GM10248 (cell line): ENCODE measurements at regions not wholly inside any gene's neighbourhood (a gene's known extent, or its start where the extent isn't known, plus 50 kb on each side); places are given as distances from the start of the nearest gene placed in this dataset.

Source experiments
- CTCF ChIA-PET: fragments of 300-600 bp; sonication (Branson Sonifier 250); formaldehyde crosslinking; extraction: SDS; loops from one replicate; lab custom pipeline; 2021; ENCODE audit warnings: antibody characterized with exemption; lab: Yijun Ruan, JAX
- POLR2A ChIA-PET: fragments of 350-650 bp; sonication (Branson Sonifier 250); formaldehyde crosslinking; extraction: SDS; loops from one replicate; lab custom pipeline; 2020; ENCODE audit warnings: antibody characterized with exemption; lab: Yijun Ruan, JAX
- DNase-seq: peaks from one replicate; pipeline ENCODE4 v3.0.0; 2012; ENCODE audit errors: extremely low spot score
- TF ChIP-seq, protein P1 (sequence below): IDR thresholded peaks from 2 replicates; pipeline ENCODE4 v1.5.1; 2012; ENCODE audit warnings: mild to moderate bottlenecking, low read depth; ENCODE audit errors: extremely low read depth, missing control alignments, control extremely low read depth

- POLR2A ChIA-PET: no interaction called here
These were observed 170.4 kb downstream of the SALL1 start for GRCh38 chr16:50980666-50981065.

DNA sequence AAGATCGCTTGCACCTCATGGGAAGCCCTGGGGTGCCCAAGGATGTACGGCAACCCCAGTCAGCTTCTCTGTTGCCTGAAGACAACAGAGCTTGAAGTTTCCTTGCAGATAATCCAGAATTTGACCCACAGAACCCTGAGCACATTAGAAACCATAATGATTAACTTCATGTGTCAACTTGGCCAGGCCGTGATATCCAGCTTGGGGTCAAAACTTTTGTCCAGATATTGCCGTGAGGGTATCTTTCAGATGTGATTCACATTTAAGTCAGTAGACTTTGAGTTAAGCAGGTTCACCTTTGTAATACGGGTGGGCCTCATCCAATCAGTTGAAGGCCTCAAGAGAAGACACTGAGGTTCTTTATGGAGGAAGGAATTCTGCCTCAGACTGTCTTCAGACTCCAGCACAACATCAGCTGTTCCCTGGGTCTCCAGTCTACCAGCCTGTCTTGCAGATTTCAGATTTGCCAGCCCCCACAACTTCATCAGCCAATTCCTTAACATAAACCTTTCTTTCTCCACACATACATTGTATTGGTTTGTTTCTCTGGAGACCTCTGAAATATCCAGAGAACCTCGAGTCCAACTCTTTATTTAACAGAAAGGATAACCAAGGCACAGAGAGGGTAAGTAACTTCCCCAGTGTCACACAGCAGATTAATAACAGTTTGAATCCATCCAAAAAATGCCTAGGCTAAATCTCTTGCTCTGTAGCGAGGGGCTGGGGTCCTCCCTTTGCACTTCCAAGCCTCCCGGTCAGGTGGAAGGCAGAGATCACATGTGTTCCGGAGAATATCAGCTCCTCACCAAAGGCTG is 171.1 kb downstream of the SALL1 start:
- ChIA-PET POLR2A (no interaction called here), CTCF (interaction anchor here (0.7 kb wide), 1 partner anchor 12 kb away, joined by 3 read pairs; no protein-coding TSS in a partner anchor)
- DNase-seq: no peak
- TF ChIP-seq, protein P1, sequence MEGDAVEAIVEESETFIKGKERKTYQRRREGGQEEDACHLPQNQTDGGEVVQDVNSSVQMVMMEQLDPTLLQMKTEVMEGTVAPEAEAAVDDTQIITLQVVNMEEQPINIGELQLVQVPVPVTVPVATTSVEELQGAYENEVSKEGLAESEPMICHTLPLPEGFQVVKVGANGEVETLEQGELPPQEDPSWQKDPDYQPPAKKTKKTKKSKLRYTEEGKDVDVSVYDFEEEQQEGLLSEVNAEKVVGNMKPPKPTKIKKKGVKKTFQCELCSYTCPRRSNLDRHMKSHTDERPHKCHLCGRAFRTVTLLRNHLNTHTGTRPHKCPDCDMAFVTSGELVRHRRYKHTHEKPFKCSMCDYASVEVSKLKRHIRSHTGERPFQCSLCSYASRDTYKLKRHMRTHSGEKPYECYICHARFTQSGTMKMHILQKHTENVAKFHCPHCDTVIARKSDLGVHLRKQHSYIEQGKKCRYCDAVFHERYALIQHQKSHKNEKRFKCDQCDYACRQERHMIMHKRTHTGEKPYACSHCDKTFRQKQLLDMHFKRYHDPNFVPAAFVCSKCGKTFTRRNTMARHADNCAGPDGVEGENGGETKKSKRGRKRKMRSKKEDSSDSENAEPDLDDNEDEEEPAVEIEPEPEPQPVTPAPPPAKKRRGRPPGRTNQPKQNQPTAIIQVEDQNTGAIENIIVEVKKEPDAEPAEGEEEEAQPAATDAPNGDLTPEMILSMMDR: no peak

More at GRCh38 chr16:50980666-50981065, 170.4 kb downstream of the SALL1 start:
- TF ChIP-seq, protein P1: no peak
- CTCF ChIA-PET: interaction anchor here (0.7 kb wide), 1 partner anchor 11 kb away, joined by 3 read pairs; no protein-coding TSS in a partner anchor
- no peak for DNase-seq

GRCh38 chr16:50977138-50977537 is 173.9 kb downstream of the SALL1 start:
- ChIA-PET POLR2A (no interaction called here), CTCF (interaction anchor here (1.5 kb wide), 1 partner anchor 16 kb away, joined by 3 read pairs; no protein-coding TSS in a partner anchor)
- DNase-seq: no peak
- TF ChIP-seq, protein P1: no peak

- DNase-seq: no peak
- POLR2A ChIA-PET: no interaction called here
- TF ChIP-seq, protein P1: no peak
- CTCF ChIA-PET: no interaction called here
These were observed 176.5 kb downstream of the SALL1 start for GRCh38 chr16:50974438-50975036.

DNA sequence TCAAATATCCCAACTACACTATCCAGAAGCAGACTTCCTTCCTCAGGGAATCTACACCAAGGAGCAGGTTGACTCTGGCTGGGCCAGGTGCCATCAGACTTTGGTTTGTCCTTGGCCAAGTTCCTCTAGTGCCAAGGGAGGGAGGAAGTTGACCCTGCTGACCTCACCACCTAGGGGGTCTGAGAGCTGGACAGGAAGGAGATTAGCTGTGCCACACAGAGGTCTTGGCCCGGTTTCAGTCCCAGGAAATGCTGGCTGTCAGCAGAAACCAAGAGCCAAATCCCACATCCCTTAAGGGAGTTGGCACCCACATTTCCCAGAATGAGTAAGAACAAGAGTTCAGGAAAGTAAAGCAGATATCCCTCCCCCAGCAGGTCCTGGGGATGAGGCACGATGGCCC is 178.2 kb downstream of the SALL1 start:
- TF ChIP-seq, protein P1: no peak
- ChIA-PET POLR2A (no interaction called here), CTCF (no interaction called here)
- DNase-seq: no peak

DNA sequence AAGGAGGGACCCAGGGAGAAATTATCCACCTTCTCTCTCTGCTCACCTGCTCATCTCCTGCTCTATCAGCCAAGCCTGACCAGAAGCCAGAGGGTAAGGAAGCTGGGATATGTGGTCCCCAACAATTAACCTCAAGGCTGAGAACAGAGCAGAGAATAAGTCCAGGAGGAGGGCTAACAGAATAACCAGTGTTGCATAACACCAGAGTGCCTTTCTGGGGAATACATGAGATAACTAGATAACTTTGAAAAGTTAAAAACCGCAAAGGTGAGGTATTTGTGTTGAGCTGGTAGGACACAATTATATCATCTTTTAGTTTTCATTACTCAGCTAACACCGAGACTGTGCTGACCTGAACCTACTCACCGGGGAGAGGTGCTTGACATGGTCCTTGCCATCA is 180.8 kb downstream of the SALL1 start:
- CTCF ChIA-PET: no interaction called here
- TF ChIP-seq, protein P1: no peak
- POLR2A ChIA-PET: no interaction called here
- DNase-seq: no peak
